SK-N-SH treated with all-trans-retinoic acid at 6 μM for 48 hours (cell line): ENCODE measurements at regions not wholly inside any gene's neighbourhood (a gene's known extent, or its start where the extent isn't known, plus 50 kb on each side); places are given as distances from the start of the nearest gene placed in this dataset.
A peak's percentile ranks its signal among the peaks of the same experiment; 100 is the strongest.

Experiments used
- ATAC-seq: fragments of 200-7000 bp; cut with Tn5 transposase; 3 replicates; pipeline ENCODE4 v1.9.1; 2020; ENCODE audit warnings: mild to moderate bottlenecking, moderate library complexity
- ARNTL ChIP-seq: fragments of 450-650 bp; formaldehyde crosslinking; IDR thresholded peaks from 2 replicates; pipeline ENCODE4 v1.5.0; 2020; ENCODE audit warnings: low read depth, mild to moderate bottlenecking, moderate library complexity, borderline replicate concordance
- BACH2 ChIP-seq: fragments of 250-450 bp; sonication (Bioruptor Pico); IDR thresholded peaks from 2 replicates; pipeline ENCODE4 v1.9.0; 2021; ENCODE audit warnings: mild to moderate bottlenecking, borderline replicate concordance
- CSDC2 ChIP-seq: fragments of 250-450 bp; sonication (Bioruptor Pico); IDR thresholded peaks from 2 replicates; pipeline ENCODE4 v1.5.0; 2020; ENCODE audit warnings: mild to moderate bottlenecking, moderate library complexity
- GLIS3 ChIP-seq: fragments of 250-450 bp; sonication (Bioruptor Pico); IDR thresholded peaks from 2 replicates; pipeline ENCODE4 v1.5.0; 2020; ENCODE audit warnings: mild to moderate bottlenecking, moderate library complexity
- ISL1 ChIP-seq: fragments of 250-450 bp; sonication (Bioruptor Pico); IDR thresholded peaks from 2 replicates; pipeline ENCODE4 v2.1.2; 2022; ENCODE audit warnings: mild to moderate bottlenecking, moderate library complexity
- OSR1 ChIP-seq: fragments of 250-450 bp; sonication (Bioruptor Pico); IDR thresholded peaks from 2 replicates; pipeline ENCODE4 v1.8.0; 2022; ENCODE audit warnings: moderate library complexity, mild to moderate bottlenecking, inconsistent platforms
- PPARA ChIP-seq: fragments of 250-450 bp; sonication (Bioruptor Pico); IDR thresholded peaks from 2 replicates; pipeline ENCODE4 v1.5.0; 2020; ENCODE audit warnings: mild to moderate bottlenecking, borderline replicate concordance
- RARB ChIP-seq: fragments of 250-450 bp; sonication (Bioruptor Pico); IDR thresholded peaks from 2 replicates; pipeline ENCODE4 v1.8.0; 2021; ENCODE audit warnings: mild to moderate bottlenecking, moderate library complexity
- SNAI2 ChIP-seq: fragments of 250-450 bp; sonication (Bioruptor Pico); IDR thresholded peaks from 2 replicates; pipeline ENCODE4 v1.5.0; 2020; ENCODE audit warnings: mild to moderate bottlenecking, moderate library complexity
- TCF4 ChIP-seq: fragments of 250-450 bp; sonication (Bioruptor Pico); IDR thresholded peaks from 2 replicates; pipeline ENCODE4 v1.8.0; 2021; ENCODE audit warnings: mild to moderate bottlenecking, moderate library complexity, borderline replicate concordance
- TOX ChIP-seq: fragments of 250-450 bp; sonication (Bioruptor Pico); IDR thresholded peaks from 2 replicates; pipeline ENCODE4 v1.8.0; 2021; ENCODE audit warnings: mild to moderate bottlenecking, moderate library complexity, borderline replicate concordance
- ZC3H10 ChIP-seq: fragments of 250-450 bp; sonication (Bioruptor Pico); IDR thresholded peaks from 2 replicates; pipeline ENCODE4 v1.5.1; 2021; ENCODE audit warnings: mild to moderate bottlenecking, moderate library complexity
- ZFP3 ChIP-seq: fragments of 250-450 bp; sonication (Bioruptor Pico); IDR thresholded peaks from 2 replicates; pipeline ENCODE4 v1.5.0; 2020; ENCODE audit warnings: mild to moderate bottlenecking, moderate library complexity
- ZFP30 ChIP-seq: fragments of 450-650 bp; formaldehyde crosslinking; IDR thresholded peaks from 2 replicates; pipeline ENCODE4 v1.5.0; 2022; ENCODE audit warnings: mild to moderate bottlenecking, moderate library complexity
- ZNF565 ChIP-seq: fragments of 450-650 bp; formaldehyde crosslinking; conservative IDR thresholded peaks from 2 replicates; pipeline ENCODE4 v1.5.0; 2020; ENCODE audit warnings: low read depth, mild to moderate bottlenecking, moderate library complexity
- ZNF70 ChIP-seq: fragments of 450-650 bp; formaldehyde crosslinking; IDR thresholded peaks from 2 replicates; pipeline ENCODE4 v1.5.0; 2020; ENCODE audit warnings: mild to moderate bottlenecking, moderate library complexity
- TF ChIP-seq, protein P1 (sequence below): fragments of 250-450 bp; sonication (Bioruptor Pico); IDR thresholded peaks from 2 replicates; pipeline ENCODE4 v1.8.0; 2020; ENCODE audit warnings: mild to moderate bottlenecking, moderate library complexity, borderline replicate concordance
- TF ChIP-seq, protein P2 (sequence below): fragments of 250-450 bp; sonication (Bioruptor Pico); IDR thresholded peaks from 2 replicates; pipeline ENCODE4 v1.5.1; 2021; ENCODE audit warnings: mild to moderate bottlenecking, moderate library complexity
- TF ChIP-seq, protein P3 (sequence below): fragments of 250-450 bp; sonication (Bioruptor Pico); IDR thresholded peaks from 2 replicates; pipeline ENCODE4 v1.5.1; 2020; ENCODE audit warnings: low read depth, mild to moderate bottlenecking, moderate library complexity

DNA sequence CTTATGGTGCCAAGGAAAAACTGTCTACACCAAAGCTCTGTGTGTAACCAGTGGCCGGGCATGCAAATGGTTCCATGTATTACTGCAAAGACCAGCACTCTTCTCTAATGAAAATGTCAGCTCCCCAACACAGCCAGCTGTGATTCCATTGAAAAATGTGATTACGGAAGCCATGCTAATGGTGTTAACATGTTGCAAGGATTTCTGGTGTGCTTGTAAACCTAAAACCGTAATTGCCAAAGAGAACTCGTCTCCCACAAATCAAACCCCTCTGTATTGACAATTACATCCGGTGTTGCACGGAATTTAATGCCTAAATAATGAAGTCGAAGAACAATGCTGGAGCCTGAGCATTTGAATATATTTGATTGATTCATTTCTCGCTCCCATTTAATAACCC is 351.7 kb downstream of the NPIPA8 start:
- TF ChIP-seq PPARA (CRISPR knock-in tag) (no peak), CSDC2 (CRISPR knock-in tag) (no peak), GLIS3 (CRISPR knock-in tag) (no peak), ZFP3 (CRISPR knock-in tag) (no peak), OSR1 (no peak), TCF4 (CRISPR knock-in tag) (no peak), ZNF70 (CRISPR knock-in tag) (no peak), RARB (no peak), TOX (no peak)
- TF ChIP-seq, protein P1, sequence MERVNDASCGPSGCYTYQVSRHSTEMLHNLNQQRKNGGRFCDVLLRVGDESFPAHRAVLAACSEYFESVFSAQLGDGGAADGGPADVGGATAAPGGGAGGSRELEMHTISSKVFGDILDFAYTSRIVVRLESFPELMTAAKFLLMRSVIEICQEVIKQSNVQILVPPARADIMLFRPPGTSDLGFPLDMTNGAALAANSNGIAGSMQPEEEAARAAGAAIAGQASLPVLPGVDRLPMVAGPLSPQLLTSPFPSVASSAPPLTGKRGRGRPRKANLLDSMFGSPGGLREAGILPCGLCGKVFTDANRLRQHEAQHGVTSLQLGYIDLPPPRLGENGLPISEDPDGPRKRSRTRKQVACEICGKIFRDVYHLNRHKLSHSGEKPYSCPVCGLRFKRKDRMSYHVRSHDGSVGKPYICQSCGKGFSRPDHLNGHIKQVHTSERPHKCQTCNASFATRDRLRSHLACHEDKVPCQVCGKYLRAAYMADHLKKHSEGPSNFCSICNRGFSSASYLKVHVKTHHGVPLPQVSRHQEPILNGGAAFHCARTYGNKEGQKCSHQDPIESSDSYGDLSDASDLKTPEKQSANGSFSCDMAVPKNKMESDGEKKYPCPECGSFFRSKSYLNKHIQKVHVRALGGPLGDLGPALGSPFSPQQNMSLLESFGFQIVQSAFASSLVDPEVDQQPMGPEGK (CRISPR knock-in tag), result no peak
- no peak for ATAC-seq

DNA sequence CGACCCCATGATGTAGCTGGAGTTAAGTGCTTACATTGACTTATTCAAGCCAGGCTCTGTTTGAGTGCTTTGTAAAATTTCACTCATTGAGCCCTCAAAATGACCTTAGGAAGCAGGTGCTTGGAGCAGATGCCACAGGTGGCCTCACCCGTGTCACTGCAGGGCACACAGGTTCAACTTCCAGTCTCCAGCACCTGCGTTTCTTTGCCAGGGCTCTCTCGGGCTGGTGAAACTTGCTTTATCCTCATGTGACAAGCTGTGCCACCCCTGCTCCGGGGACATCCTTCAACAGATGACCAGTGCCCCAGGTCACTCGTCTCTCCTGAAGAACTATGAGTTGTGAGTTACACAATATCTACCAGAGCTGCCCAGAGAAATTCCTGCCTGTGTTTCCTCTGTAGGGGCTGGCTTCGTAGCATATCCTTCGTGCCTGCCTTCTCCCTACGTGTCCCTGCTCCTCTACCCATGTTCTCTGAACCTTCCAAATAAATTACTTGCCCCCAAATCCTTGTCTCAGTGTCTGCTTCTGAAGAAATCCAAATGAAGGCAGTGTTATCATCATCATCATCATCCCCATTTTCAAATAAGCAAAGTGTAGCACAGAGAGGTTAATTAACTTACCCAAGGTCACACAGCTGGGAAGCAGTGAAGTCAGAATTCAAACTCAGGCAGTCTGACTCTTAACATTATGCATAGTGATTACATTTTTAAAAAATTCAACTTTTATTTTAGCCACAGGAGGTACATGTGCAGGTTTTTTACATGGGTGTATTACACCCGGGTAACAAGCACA is 352.5 kb downstream of the NPIPA8 start:
- no peak for ATAC-seq
- no peak for TF ChIP-seq TCF4 (CRISPR knock-in tag)
- TF ChIP-seq, protein P1 (CRISPR knock-in tag), result no peak
- no peak for TF ChIP-seq PPARA (CRISPR knock-in tag)
- TF ChIP-seq, protein P2, sequence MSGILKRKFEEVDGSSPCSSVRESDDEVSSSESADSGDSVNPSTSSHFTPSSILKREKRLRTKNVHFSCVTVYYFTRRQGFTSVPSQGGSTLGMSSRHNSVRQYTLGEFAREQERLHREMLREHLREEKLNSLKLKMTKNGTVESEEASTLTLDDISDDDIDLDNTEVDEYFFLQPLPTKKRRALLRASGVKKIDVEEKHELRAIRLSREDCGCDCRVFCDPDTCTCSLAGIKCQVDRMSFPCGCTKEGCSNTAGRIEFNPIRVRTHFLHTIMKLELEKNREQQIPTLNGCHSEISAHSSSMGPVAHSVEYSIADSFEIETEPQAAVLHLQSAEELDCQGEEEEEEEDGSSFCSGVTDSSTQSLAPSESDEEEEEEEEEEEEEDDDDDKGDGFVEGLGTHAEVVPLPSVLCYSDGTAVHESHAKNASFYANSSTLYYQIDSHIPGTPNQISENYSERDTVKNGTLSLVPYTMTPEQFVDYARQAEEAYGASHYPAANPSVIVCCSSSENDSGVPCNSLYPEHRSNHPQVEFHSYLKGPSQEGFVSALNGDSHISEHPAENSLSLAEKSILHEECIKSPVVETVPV (CRISPR knock-in tag), result no peak
- no peak for TF ChIP-seq RARB

DNA sequence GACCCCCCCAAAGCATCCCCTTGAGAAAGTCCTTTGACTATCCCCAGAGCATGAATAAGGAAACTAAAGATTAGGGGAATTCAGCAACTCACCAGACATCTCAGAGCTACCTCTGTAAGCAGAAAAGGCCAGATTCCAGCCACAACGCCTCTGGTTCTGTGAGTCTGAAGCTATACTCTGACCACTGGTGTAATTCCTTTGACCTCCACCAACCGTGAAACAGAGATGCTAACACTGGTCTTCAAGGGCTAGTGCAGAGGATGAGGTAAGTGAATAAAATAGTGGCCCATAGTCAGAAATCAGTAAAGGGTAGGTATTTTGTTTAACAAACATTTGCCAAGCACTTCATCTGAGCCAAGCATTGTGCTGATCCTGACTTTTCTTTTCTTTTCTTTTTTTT is 353.4 kb downstream of the NPIPA8 start:
- ATAC-seq, result no peak

DNA sequence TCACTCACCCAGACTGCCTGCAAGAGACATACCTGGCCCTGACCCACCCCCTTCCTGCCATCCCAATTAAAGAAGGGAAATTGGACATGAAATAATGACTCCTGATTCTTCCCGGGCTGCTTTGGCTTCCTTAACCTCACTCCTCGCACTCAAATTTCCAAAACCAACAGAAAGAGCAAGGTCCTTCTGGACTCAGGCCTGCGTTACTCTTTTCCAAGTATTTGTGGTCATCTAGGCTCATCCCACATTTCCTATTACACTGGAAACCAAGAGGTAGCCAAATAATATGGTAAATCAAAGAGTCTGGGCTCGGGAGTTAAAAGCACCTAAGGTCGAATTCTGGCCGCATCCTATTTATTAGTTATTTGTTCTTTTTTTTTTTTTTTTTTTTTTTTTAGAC is 359.3 kb downstream of the NPIPA8 start:
- TF ChIP-seq ZNF565 (CRISPR knock-in tag) (no peak), GLIS3 (CRISPR knock-in tag) (no peak), ISL1 (no peak), TOX (no peak), CSDC2 (CRISPR knock-in tag) (no peak), ZFP3 (CRISPR knock-in tag) (no peak), BACH2 (CRISPR knock-in tag) (no peak)
- ATAC-seq, result no peak

More for the DNA sequence above, 353.4 kb downstream of the NPIPA8 start:
- TF ChIP-seq ZNF70 (CRISPR knock-in tag) (no peak), PPARA (CRISPR knock-in tag) (no peak), ZC3H10 (CRISPR knock-in tag) (no peak), ARNTL (CRISPR knock-in tag) (no peak), ZFP30 (no peak), RARB (no peak), ZFP3 (CRISPR knock-in tag) (no peak), GLIS3 (CRISPR knock-in tag) (no peak), SNAI2 (CRISPR knock-in tag) (no peak), CSDC2 (CRISPR knock-in tag) (no peak)
- TF ChIP-seq, protein P3, sequence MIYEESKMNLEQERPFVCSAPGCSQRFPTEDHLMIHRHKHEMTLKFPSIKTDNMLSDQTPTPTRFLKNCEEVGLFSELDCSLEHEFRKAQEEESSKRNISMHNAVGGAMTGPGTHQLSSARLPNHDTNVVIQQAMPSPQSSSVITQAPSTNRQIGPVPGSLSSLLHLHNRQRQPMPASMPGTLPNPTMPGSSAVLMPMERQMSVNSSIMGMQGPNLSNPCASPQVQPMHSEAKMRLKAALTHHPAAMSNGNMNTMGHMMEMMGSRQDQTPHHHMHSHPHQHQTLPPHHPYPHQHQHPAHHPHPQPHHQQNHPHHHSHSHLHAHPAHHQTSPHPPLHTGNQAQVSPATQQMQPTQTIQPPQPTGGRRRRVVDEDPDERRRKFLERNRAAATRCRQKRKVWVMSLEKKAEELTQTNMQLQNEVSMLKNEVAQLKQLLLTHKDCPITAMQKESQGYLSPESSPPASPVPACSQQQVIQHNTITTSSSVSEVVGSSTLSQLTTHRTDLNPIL (CRISPR knock-in tag), result no peak
- TF ChIP-seq, all 23 proteins: peak for 0

DNA sequence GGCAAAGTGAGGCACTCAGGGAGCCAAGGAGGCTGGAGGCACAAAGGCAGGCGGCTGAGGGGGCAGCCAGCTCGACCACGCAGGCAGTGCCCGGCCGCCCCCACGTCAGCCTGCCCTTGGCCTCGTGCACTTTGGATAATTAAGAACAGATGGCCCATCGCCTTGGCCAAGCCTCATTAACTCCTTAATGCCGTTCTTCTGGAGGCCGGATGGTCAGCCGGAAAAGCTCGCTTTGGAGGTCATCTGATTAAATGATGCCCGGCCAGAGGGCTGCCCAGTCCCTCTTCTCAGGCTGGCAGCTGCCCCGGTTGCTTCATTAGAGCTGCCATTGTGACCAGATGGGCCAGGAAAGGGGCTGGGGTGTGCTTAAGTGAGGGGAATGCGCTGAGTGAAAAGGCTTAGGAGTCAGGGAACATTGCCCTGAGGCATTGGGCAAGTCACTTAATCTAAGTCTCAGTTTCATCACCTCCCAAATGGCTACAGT is 364.0 kb downstream of the NPIPA8 start:
- peak; percentile 60 for ATAC-seq
- TF ChIP-seq ISL1 (peak; percentile 48), ZFP30 (no peak), ZC3H10 (CRISPR knock-in tag) (no peak), OSR1 (no peak), TCF4 (CRISPR knock-in tag) (peak; percentile 97), PPARA (CRISPR knock-in tag) (peak; percentile 53; the same call in 1 of the 2 replicates), ZNF565 (CRISPR knock-in tag) (no peak; the same call in 1 of the 2 replicates), BACH2 (CRISPR knock-in tag) (0 out of 2 replicates have a peak, but pooled peaks have one; percentile 3)
- TF ChIP-seq, protein P1 (CRISPR knock-in tag), result no peak
- TF ChIP-seq, protein P2 (CRISPR knock-in tag), result no peak
